Hematopoietic multipotent progenitor cell (in vitro differentiated cells): ENCODE measurements at regions not wholly inside any gene's neighbourhood (a gene's known extent, or its start where the extent isn't known, plus 50 kb on each side); places are given as distances from the start of the nearest gene placed in this dataset.

ENCODE experiments used
- DNase-seq, 3 donors: peaks; one replicate each; pipeline ENCODE4 v3.0.0-alpha.2; 2011 to 2015; ENCODE audit warnings: low read depth in 2 of 3, low spot score in 2 of 3

DNA sequence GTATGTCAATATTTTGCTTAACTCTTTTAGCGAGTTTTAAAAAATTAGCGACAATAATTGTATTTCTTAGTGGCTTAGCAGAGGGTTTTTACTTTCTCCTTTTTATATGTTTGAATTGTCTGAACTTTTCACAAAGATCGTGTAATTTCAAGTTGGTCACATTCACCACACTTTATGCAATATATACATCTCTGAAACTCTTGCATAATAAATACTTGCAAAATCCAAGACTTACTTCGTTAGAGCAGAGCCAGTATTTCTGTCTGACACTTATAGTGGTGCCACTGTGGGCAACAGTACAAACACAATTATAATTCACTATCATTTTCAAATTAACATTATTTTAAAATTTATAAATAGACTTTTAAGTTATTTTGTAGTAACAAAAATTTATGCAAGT is 62.0 kb downstream of the SUCNR1 start:
- DNase-seq: no peak

DNA sequence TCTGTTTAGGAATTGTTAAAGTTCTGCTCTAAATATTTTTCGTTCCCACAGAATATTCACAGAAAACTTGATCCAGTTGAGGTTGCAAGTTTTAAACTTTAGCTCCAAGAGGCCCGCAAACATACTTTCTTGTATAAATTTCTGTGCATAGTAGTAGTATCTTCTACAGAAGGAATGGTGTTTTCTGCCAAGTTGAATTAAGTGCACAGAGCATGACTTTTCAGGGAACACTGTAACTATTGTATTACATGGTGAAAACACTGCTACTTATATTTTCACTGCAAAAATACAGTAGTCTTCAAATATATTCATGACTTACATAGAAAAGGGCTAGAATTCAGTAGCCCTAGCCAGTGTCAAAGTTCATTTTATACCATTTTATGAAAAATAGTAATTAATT is 67.0 kb downstream of the SUCNR1 start:
- DNase-seq: no peak

DNA sequence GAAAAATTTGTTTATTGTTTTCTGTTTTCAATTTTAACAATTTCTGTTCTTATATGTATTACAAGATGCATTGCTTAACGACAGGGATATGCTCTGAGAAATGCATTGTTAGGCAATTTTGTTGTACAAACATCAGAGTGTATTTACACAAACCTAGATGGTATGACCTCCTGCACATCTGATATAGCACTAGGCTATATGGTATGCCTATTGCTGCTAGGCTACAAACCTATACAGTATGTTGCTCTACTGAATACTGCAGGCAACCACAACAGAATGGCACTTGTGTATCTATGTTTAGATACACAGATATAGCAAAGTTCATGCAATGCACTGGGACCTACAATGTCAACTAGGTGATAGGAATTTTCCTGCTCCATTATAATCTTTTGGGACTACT is 70.1 kb downstream of the SUCNR1 start:
- DNase-seq: no peak

DNA sequence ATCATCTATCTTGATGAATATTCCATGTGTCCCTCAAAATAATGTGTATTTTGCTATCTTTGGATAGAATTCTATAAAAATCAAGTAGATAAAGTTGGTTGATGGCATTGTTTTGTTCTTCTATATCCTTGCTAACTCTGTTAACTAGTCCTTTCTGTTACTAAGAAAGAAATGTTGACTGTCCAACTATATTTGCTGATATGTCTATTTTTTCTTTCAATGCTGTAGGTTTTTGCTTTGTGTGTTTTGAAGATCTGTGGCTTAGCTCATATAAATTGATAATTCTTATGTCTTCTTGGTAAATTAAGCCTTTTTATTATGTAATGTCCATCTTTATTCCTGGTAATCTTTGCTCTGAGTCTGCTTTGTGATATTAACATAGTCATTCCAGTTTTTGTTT is 70.9 kb downstream of the SUCNR1 start:
- no peak for DNase-seq

DNA sequence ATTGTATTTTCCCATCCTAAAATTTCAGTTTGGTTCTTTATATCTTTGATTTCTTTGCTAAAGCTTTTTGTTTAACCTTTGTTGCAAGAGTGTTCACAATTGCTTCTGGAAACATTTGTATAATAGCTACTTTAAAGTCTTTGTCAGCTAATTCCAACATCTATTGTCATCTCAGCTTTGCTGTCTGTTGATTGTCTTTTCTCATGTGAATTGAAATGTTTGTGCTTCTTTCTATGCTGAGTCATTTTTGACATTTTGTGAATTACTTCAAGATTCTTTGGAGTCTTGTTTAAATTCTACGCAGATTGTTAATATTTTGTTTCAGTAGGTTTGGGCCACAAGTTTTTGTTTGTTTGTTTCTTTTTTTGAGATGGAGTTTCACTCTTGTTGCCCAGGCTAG is 73.2 kb downstream of the SUCNR1 start:
- no peak for DNase-seq

DNA sequence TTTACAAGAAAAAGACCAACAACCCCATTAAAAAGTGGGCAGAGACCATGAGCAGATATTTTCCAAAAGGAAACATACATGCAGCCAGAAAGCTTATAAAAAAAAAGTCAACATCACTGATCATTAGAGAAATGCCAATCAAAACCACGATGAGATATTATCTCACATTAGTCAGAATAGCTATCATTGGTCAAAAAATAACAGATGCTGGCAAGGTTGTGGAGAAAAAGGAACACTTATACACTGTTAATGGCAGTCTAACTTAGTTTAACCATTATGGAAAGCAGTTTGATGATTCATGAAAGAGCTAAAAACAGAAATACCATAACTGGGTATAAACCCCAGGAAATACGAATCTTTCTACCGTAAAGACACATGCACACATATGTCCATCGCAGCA is 76.3 kb downstream of the SUCNR1 start:
- DNase-seq: no peak

DNA sequence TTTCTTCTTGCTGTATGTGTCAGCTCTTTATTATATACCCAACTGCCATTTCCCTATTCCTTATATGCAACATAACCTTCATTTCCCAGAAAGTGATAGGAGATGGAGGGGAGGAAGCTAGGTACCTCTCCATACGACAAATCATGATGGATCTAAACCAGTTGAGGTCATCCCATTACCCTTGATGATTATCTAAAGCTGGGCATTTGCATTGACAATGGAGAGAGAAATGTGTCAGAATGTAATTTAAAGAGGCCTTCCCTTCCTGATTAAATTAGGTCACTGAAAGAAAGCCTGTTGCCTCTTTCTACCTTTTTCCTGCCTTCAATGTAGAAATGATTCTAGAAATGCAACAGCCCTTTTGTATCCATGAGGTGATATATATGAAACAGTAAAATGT is 81.9 kb downstream of the SUCNR1 start:
- no peak for DNase-seq

DNA sequence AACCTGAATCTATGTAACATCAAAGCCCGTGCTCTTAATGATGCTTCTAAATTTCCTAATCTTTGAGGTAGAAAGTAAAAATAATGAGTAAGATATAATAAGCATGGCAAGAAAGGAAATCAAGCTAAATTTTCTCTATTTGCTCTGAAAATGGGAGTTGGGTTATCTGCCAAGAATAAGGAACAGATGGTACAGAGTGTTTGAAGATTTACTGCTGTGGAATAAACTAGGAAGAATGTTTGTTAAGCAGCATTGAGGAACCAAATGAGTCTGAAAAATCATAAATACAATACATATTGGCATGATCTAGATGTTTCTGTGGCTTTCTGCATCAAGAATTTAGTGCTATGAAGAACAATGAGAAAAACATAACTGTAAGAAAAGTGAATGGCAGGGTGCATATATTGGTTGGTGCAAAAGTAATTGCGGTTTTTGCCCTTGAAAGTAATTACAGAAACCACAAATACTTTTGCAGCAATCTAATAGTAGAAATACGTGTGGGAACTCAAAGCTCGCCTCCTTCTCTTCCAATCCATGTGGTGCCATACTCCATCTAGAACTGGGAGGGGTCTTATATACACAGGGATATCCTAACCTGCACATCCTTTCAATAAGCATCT is 87.6 kb downstream of the SUCNR1 start:
- peak in 1 of 3 donors; percentile 9 for DNase-seq

DNA sequence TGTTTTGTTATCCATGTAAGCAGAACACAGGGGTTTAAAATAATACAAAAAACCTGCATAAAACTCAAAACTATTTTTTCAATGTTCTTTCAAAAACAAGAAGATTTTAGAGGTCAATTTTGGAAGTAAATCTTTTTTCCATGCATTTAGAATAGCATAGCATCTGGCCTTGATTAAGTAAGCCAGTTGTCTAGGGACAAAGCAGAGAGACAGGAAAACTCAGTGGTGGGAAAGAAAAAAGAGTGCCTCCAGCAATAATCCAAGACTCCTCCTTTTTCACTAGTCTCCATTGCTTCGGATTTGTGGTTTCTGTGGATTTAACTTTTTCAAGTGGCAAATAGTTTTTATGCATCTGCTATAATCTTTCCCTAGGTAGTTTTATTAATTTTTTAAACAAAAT is 88.9 kb downstream of the SUCNR1 start:
- no peak for DNase-seq

DNA sequence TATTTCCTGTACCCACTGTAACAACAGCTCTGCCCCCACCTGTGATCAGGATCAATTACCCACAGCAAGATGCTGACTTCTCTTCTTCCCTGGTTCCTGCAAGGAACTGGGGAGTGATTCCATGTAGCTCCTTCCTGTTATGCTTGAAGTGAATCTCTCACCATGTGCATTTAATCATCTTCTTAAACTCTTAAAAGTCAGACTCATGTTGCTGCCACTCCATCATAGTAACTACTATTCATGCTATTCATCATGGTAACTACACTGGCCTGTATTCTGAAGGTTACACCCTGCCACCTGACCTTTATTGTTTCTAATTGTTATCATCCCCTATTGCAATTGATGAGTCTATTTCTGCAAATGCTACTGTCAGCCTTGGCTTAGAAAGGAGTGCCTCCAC is 89.5 kb downstream of the SUCNR1 start:
- DNase-seq: no peak

DNA sequence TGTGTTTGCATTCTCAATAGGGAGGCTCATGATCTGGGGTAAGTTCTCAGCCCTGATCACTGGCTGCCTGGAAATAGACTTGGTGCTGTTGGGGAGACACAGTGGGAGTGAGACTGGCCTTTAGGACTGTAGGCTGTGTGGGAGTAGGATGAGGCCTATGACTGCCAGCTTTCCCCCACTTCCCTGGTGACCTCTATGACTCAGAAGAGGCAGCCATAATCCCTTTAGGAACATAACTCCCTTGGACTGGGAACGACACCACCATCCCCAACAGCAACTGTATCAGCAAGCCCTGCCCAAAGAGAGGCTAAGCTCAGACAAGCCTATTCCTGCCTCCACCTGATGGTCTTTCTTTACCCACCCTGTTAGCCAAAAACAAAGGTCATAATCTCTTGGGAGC is 91.3 kb downstream of the SUCNR1 start:
- no peak for DNase-seq

DNA sequence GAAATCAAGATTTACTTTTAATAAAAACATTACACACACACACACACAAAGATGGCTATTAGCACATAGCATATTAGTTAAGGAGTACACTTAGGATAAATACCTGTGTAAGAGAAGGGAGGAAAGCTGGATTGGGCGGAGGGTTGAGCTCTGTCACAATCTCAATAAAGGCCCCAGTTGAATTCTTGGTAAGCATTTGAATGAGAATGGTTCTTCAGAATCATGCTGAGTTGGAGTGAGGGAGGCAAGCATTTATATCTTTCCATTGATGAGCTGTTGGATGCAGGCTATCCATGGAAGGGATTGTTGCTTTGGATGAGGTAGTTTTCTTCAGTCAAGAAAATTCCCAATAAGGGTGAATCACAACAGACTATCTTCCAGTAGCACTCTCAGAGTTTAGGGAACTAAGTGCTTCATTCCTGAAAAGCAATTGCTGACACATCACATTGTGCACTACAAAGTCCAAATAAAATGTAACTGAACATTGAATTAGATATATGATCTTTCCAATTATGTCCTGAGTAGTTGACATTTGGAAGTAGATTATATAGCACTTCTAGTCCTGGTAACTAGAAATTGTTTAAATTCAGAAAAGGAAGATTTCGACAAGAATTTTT is 95.7 kb downstream of the SUCNR1 start:
- DNase-seq: no peak

DNA sequence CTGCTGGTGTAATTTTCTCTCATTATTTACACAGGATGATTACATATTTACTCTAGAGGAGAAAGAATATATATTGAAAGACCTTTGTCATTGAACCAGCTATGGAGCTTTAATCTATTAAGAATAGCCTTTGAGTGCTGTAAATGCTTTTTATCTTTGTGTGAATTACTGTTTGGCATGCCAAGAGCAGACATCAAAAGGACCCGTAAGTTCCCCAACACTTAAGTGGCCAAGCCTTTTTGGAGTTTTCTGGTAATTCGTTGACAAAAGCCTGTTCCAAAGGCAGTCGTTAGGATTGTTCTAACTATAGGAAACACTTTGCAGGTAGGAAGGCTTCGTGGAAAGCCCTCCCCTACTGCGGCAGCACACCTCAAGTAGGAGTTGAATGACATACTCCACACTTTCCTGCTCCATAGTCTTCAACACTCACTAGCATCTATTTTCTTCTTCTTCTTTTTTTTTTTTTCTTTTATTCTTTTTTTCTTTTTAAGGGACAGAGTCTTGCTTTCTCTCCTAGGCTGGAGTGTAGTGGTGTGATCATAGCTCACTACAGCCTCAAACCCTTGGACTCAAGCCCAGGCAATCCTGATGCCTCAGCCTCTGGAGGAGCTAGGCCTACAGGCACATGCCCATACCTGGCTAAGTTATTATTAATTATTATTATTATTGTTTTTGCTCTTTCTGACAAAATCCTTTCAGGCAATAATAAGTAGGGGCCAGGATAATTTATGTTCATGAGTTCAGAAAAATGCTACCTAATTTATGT is 98.6 kb downstream of the SUCNR1 start:
- no peak for DNase-seq

DNA sequence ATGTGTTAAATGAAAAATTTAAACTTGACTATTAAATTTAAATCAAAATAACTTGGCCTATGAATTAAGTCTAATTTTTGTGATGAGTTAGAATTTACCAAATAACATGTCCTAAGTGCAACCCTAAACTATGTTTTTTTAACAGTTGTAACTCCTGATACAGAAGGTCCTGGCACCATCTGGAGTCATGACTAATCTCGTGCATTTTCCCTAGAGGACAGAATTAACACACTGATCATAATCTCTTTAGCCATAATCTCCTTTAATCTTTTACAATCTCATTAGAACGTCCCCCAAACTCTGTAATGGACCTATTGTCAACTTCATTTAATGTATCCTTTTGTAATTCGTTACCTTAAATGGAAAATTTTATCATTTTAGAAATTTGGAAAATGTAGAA is 100.6 kb downstream of the SUCNR1 start:
- no peak for DNase-seq

DNA sequence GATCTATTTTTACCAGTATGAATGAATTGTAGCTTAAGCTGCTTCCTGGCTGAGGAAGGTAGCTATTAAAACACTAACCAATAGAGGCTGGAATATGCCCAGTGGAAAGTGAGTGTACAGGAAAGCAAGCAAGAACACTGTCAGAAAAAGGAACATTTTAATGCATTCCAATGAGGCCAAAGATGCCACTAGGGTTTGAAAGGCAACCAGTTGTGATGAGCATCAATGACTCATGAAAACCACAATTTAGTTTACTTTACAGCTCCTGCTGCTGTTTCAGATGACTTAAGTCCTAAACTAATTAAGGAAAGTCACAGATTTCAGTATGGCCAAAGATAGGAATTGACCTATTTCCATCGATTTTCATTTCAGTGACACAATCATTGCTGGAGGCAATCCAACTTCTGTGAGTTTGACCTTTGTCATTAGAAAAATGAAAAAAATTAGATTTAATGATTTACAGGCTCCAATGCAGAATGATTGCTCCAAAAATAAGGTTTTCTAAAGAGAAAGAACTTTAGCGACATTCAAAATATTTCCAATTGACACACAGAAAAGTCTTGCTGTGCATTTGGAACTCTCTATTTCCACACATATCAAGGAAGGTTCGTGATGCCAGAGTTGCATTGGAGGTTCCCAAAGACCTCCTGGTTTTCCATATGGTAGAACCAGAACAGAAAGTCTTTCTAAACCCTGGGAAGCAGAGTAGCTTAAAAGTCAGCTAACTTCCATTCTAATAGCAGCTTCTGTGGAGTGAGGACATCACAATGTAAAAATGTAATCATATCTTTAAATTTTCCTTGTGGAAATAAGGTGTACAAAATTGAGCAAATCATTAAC is 103.0 kb downstream of the SUCNR1 start:
- peak in 2 of 3 donors; percentile 53 to 86 for DNase-seq

DNA sequence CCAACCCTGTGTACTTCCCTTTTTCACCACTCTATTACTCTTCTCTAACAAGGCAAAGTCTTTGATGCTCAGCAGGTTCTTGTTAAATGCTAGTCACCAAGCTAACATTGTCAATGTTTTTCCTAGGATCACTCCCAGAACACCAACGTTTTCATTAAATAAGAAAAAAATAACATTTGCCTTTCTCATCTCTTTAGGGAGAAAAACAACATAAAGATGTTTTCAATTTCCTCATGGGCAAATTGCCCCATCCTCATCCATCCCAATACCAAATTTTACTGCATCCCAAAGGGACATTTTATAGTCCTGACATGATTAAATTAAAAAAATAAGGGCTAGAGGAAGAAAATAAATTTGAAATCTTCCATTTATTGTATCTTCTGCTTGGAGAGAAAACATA is 106.5 kb downstream of the SUCNR1 start:
- DNase-seq: no peak

DNA sequence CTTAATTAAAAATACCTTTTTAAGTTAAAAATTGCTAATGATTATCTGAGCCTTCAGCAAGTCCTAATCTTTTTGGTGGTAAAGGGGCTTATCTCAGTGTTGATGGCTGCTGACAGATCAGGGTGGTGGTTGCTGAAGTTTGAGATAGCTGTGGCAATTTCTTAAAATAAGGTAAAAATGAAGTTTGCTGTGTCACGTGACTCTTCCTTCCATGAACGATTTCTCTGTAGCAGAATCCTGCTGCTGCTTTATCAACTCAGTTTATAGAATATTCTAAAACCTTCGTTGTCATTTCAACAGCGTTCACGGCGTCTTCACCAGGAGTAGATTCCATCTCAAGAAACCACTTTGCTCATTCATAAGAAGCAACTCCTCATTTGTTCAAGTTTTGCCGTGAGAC is 110.1 kb downstream of the SUCNR1 start:
- DNase-seq: no peak

DNA sequence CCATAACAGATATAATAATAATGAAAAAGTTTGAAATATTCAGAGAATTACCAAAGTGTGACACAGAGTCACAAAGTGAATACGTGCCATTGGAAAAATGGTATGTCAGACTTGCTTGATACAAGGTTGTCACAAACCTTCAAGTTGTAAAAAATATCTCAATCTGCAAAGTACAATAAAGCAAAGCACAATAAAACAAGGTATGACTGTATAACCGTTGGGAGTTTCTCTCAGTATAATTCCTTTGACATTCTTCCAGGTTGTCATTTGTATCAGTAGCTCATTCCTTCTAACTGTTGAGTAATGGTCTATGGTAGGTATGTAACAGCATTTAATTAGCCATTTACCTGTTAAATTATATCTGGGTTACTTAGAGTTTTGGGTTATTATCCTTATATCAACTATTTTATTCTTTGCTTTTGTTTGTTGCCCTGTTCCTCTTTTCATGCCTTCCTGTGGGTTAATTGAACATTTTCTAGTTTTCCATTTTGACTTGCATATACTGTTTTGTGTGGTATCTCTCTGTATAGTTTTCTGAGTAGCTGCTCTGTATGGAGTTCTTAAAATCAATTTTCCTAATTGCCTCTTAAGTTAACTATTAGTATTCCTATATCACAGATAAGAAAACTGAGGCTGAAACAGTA is 112.5 kb downstream of the SUCNR1 start:
- DNase-seq: no peak

DNA sequence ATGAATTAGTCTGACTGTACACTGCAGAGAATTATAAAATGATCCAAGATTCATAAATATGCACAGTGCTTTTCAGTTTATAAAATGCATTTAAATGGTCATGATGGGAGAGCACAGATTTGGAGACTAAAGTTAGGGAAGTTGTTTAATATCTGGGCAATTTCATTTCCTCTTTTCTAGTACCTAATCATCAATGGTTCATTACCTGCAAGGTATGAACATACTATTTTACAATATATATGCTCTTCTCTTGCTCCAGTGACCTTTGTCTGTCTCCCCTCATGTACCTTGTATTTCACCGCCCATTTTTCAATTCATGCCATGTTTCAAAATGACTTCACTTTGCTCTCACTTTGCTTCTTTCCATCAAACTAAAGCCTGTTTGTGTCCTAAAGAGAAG is 114.5 kb downstream of the SUCNR1 start:
- DNase-seq: no peak

DNA sequence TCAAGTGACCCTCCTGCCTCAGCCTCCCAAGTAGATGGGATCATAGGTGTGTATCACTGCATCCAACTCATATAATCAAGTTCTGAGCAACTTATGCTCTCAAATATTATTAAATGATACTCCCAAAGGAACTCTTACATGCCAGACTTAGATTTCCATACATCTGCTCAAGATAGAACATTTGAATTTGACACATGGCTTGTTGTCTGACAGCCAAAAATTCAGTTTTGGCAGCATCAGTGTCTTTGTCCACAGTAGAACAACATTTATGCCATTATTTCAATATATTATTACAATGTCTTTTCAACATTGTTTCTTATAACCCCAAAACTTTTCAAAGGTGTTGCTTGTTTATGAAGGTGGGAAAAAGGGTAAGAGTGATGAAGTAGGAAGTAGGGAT is 116.2 kb downstream of the SUCNR1 start:
- no peak for DNase-seq
